Umbilical cord (tissue), 1 donor: ENCODE measurements at regions not wholly inside any gene's neighbourhood (a gene's known extent, or its start where the extent isn't known, plus 50 kb on each side); places are given as distances from the start of the nearest gene placed in this dataset.

ENCODE experiments used
- DNase-seq: peaks from one replicate; pipeline ENCODE4 v3.0.0-alpha.2; 2015; ENCODE audit warnings: low spot score

DNA sequence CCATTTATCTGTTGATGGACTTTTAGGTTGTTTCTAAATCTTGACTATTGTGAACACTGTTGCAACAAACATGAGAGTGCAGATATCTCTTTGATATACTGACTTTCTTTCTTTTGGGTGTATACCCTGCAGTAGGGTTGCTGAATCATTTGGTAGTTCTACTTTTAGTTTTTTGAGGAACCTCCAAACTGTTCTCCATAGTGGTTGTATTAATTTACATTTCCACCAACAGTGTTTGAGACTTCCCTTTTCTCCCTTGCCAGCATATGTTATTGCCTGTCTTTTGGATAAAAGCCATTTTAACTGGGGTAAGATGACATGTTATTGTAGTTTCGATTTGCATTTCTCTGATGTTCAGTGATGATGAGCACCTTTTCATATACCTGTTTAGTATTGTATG lies 330.0 kb downstream of the DDX10 start:
- no peak for DNase-seq

DNA sequence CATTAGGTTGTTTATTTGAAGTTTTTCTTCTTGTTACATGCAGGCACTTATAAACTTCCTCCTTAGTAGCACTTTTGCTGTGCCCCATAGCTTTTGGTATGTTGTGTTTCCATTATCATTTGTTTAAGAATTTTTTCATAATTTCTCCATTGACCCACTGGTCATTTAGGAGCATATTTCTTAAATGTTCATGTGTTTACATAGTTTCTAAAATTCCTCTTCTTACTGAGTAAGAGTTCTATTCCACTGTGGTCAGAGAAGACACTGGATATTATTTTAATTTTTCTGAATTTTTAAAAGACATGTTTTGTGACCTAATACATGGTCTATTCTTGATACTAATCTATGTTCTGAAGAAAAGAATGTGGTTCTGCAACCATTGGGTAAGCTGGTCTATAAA lies 333.0 kb downstream of the DDX10 start:
- no peak for DNase-seq

DNA sequence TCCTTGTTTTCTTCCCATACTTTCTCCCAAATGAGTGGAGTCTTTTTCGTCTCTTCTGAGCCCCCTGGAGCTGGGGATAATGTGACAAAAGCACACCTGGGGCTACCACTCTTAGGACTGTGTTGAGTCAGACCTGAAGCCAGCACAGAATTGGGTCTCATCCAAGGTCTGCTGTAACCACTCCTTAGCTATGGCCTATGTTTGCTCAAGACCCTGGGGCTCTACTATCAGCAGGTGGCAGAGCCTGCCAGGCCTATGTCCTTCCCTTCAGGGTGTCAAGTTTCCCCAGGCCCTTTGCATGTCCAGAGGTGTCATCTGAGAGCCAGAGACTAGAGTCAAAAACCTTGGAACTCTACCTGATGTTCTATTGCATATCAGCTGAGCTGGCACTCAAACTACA lies 335.7 kb downstream of the DDX10 start:
- no peak for DNase-seq

DNA sequence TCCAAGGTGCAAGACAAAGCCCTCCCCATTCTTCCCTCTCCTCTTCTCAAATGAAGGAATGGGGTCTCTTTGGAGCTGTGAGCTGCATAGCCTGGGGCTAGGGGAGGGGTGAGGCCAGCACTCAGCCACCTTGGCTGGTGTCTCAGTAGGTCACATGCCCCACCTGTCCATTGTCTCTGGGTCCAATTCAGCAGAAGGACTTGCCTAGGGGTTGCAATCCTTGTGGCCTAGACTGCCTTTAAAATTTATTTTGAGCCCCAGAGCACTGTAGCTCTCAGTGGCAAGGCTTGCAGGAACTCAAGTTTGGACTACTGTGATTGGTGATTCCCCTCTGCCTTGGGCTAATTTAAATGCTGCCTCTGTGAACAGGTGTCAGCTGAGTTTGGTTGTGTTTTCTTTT lies 336.7 kb downstream of the DDX10 start:
- DNase-seq: no peak

DNA sequence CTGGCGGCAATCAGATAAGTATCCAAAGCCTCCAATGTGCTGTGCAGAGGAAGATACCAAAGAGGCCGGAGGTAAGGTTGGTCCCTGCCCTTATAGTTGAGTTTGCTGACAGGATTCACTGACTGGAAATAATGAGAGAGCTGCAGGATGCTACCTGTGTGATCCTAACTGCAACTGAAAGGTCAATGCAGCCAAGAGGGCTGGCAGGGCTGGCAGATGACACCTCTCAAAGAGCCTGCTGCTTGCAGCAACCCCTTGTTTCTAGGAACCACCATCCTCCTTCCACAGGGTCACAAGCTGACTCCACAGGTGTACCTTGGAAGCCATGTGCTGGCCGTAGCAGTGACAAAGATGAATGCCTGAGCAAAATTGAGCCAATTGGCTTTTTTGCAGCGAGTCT lies 348.1 kb downstream of the DDX10 start:
- DNase-seq: no peak

DNA sequence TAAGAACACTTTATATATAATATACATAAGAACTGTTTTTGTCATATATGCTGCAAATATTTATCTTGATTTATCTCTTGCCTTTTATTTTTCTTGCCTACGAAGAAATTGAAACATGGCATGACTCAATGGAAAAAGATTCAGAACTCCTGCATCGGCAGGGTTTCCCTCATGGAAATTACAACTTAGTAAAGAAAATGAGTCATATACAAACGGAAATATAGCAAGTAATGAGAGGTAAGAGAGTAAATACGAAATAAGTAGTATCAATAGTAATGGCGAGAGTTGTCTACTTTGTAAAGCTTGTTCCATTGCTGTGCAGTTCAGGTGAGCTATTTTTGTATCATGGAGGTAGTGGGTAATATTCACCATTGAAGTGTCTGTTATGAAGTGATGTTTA lies 350.4 kb downstream of the DDX10 start:
- no peak for DNase-seq

DNA sequence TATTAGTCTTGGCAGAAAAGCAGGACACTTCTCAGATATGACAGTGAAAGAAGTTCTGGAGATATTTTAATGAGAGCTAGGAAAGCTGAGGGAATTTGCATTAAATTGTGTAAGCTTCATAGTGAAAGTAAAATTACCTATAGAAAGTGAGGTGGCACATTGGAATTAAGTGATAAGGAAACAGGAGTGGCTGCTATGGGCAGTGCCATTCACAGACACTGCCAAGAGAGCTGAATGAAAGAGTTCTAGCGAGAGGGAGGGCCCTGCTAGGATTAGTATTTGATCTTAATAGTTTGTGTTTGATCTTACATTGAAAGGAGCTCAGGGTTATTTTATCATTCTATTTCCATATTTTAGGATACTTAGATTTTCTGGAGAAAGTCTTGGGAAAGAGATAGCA lies 351.9 kb downstream of the DDX10 start:
- no peak for DNase-seq

DNA sequence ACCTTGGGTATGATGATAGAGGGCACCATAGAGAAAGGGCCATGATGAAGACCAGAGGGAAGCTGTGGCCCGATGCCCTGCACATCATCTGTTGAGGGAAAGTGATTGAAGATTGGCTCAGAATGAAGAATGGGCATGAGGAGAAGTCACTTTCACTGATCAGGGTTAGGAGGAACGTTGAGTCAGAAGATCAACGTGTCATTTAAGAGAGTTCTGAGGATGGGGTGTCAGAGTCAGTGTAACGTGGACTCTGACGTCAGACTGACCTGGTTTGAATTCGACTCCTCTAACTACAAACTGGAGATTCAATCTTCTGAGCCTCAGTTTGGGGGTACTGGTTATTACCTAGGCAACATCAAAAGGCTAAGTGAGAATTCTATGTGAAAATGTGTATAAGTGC lies 352.6 kb downstream of the DDX10 start:
- DNase-seq: no peak

DNA sequence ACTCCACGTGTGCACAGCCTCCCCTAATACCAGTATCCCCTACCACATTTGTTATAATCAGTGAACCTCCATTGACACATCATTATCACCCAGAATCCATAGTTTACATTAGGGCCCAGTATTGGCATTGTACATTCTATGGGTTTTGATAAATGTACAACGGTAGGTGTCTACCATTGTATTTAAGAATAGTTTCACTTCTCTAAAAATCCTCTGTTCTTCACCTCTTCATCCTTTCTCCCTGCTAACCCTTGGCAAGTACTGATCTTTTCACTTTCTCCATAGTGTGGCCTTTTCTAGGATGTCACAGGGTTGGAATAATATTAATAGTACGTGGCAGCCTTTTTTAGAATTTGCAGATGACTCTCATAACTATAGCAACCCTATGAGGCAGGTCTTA lies 353.8 kb downstream of the DDX10 start:
- no peak for DNase-seq

DNA sequence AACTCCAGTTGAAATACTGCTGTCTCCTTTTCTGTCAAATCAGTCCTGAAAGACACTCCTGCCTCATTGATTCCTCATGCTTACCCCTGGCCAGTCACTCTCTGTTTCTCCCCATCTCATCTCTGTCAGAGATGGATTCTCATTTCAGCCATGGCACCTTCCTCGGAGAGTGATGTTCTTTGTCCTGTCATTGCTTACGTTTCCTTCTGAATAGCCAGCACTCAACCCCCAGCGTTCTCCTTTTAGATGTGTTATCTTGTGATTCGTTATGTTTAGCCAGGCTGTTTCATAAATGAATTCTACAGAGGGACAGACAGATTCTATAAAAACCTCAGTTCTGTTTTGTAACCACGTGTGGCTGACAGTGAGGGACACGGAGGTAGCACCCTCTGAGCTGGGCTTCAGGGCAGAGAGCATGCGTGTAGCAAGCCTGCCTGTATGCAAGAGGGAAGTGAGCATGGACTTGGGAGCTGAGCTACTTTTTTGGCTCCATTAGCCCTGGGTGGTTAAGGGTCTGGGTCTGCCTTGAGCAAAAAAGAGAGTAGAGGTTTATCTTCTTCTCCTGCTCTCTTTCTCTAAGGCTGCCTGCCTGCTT lies 354.6 kb downstream of the DDX10 start:
- no peak for DNase-seq

DNA sequence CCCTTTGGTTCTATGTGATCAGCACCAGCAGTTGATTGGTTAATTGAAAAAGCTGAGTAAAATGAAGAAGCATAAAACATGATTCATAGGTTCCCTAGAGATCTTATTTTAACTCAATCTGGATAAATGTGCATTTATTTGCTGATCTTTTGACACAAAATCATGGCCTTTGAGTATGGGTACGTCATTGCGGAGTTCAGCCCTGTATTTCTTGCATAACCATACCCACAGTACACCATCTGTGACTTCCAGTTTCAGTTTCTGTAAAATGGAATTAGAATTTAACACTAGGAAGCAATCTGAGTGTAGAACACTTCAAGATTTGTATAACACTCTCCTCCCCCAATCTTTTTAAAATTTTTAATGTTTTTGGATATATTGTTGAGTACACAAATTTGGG lies 358.2 kb downstream of the DDX10 start:
- DNase-seq: no peak

DNA sequence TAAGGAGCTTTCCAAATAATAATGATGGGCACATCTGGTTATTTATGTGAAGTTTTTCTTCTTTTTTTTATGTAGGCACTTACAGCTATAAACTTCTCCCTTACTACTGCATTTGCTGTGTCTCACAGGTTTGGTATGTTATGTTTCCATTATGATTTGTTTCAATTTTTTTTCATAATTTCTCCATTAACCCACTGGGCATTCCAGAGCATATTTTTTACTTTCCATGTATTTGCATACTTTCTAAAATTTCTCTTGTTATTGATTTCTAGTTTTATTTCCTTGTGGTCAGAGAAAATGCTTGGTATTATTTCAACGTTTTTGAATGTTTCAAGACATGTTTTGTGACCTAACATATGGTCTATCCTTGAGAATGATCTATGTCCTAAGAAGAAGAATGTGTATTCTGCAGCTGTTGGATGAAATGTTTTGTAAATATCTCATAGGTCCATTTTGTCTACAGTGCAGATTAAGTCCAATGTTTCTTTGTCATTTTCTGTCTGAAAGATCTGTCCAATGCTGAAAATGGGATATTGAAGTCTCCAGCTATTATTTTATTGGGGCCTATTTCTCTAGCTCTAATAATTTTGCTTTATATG lies 362.1 kb downstream of the DDX10 start:
- DNase-seq: no peak

DNA sequence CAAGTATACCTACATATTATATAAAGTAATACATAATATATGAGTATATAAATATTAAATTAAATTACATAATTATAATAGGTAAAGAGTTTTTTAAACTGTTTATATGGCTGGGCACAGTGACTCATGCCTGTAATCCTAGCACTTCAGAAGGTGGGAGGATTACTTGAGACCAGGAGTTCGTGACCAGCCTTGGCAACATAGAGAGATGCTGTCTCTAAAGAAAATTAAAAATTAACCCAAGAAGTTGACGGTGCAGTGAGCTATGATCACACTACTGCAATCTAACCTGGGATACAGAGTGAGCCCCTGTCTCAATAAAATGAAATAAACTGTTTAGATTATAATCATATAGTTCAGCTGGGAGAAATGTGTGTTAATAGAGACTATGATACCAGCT lies 363.0 kb downstream of the DDX10 start:
- no peak for DNase-seq

DNA sequence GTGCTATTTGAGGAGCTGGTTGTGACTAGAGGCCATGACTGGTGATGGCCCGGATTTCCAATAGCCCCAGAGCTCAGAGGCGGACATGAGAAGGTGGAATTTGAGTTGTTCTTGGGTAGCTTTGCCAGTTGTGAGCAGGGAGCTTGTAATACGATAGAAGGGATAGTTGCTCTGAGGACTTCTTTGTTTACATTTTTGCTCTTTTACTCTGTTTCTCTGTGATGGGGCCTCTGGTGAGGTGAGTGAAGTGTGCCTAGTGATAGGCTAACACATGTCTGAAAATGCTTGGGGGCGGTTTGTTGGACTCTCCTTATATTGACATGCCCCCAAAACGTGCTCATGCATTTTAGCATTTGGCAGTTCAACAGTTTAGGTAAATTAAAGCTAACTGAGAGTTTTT lies 365.1 kb downstream of the DDX10 start:
- DNase-seq: no peak

DNA sequence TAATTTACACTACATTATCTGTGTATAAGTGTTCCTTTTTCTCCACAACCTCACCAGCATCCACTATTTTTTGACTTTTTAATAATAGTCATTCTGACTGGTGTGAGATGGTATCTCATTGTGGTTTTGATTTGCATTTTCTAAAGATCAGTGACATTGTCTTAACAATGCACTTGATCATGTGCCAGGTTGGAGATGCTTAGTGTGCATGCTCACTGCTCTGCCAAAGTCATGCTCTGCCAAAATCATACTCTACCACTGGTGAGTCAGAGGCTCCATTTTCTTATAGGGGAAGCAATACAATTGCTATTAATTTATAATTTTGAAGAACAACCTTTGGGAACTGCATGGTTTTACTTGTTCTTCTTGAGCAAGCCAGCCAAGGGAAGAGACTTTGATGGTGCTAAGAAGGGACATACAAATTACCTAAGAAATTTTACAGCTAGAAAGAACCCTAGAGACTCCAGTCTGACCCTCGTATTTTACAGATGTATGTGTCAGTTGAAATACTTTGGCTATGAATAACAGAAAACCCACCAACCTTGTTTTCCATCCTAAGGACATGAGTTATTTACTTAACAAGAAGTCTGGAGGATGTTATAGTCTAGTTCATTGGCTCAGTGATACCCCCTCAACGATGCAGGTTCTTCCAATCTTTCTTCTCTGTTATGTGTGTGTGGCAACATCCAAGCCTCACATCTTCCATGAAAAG lies 368.9 kb downstream of the DDX10 start:
- DNase-seq: no peak

DNA sequence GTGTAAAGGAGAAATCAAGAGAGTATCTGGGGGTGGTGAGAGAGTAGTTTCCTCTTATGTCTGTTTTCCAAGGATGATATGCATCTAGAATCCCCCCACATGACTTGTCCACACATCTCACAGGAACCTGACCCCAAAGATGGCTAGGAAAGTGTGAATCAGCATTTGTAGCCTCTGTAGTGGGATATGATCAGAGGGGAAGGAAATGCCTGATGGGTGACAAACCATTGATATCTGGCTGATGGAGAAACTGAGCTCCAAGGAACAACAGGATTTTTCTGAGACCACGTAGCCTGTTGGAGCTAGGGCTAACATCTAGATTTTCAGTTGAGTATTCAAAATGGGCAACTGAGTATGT lies 369.4 kb downstream of the DDX10 start:
- no peak for DNase-seq

DNA sequence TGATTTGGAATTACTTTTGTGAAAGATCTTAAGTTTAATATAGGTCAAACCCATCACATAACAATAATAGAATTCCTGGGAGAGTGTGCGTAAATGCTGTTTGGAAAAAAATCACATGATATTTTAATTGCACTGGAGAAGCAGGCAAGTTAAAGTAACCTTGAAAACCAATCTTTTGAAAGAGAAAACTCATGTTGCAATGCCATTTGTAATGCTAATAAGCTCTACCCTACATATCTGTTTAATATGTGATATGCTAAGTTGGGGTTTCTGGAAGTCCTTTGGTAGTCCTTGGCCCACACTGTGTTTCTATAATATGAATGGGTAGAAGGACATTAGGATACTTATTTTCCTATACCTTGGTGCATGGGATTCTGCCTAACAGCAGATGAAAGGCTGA lies 370.4 kb downstream of the DDX10 start:
- DNase-seq: no peak

DNA sequence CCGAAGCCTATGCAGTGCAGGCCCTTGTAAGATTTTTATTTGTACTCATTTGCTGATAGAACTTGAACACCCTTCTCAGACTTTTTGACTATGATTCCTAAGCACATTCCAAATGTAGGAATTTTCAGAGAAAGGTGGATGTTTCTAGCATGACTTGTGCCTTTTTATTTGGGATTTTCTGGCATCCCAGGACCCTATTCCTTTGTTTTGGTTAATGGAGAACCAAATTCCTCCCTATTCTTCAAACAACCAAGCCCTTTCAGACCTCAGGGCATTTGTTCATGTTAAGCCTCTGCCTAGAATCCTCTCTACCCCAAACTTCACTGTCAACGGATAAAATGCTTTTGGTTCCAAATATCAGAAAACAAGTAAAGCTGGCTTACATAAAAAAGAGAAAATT lies 371.1 kb downstream of the DDX10 start:
- DNase-seq: no peak

DNA sequence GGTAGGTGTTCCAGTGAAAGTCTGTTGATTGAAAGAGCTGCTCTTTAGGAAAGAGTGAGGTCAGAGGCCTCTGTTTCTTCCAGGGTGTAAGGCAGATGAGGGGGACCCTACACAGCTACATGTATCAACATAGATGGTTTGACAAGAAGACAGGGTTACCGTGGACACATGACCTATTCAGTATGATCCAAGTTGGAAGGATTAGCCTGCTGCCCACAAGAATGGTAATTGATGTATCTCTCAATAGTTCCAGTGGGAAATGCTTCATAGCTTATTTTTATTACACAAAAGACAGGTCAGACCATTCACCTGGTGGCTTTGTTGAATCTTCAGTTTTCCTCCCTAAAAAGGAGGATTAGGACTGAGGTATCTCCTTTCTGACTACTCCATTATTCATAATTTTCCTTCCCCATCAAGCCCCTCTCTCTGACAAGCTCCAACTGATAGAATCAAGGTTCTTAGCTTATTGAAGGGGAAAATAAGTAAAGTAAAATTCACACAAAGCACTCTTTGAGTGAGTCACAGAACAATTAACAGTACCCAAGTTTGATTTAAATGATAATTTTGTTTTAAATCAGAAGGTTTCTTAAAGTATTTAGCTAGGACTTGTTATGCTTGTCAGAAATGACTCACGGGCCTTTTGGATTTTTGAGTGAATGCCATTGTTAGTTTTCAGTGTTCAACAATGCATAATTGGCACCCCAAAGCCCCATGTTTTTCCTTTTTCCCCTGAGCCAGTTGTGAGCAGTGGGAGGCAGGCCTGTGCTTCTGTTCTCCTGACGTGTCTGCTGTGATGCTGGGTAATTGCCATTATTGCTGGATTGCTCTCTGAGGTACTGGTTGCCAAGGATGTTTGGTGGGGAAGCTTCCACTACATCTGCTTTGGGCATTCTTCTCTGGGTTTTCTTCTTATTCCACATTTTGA lies 373.2 kb downstream of the DDX10 start:
- no peak for DNase-seq

DNA sequence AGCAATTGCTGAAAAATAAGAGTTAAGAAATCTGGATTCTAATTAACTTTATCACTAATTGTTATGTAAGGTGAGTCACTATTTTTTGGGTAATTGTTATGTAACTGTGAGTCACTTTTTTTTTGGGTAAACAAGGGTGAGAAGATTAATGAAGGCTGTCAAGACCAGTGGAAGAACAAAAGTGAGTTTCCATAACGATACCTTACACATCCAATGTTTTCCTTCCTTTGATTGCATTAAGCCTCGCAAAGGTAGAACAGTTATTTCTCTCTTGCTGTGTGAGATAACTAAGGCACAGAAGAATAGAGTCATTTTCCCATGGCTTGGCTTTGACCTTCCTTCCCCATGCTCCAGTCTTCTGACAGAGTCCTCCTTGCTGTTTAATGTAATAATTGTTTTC lies 374.7 kb downstream of the DDX10 start:
- no peak for DNase-seq

DNA sequence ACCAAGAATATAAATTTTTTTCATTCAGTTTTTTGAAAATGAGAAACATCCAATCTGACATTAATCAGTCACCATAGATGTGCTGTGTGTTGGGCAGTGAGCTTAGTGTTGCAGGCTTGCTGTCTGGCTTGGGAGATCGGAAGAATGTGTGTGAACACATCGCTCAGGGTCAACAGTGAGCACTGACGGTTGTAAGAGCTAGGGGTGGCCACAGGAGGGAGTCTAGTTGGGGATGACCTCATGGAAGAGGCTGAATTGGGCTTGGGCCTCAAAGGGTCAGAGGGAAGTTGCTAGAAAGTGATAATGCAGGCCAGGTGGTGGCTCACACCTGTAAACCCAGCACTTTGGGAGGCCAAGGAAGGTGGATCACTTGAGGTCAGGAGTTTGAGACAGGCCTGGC lies 375.4 kb downstream of the DDX10 start:
- no peak for DNase-seq

DNA sequence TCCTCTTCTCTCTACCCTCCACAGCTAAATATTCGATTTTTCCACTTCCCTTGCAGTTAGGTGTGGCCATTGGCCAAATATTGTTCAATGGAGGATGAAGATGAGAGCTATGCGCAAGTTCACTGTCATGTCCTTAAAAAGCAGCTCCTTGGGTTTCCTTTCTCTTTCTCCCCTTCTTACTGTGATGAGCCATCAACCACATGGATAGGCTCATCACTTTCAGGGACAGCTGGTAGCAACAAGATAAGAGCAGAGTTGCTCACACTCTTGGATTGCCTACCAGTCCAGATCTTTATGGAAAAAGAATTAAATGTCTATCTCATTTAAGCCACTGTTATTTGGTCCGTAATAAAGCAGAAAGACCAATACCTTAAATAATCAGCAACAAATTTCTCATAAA lies 377.0 kb downstream of the DDX10 start:
- no peak for DNase-seq

DNA sequence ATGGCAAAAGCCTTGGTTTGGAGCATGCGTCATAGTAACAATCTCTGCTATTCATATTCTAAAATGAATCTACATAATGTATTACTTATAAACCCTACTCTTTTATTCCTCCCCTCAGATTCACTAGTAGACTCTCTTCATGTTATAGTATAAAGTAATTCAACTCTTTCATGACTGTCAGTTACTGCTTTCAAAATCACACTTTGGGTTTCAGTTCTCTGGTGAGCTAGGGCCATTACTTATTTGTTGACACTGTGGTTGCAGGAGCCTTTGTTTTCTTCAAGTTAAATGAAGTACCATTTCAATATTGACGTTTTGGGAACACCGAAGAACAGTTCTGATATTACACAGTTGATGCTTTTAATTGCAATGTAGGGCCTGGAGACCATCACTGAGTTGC lies 378.4 kb downstream of the DDX10 start:
- DNase-seq: no peak
